ENCODE measurements at regions not wholly inside any gene's neighbourhood (a gene's known extent, or its start where the extent isn't known, plus 50 kb on each side); places are given as distances from the start of the nearest gene placed in this dataset.

GRCh38 chr3:95418251-95418650, 1355.4 kb downstream of the NSUN3 start:
- Mint-ChIP-seq H3K4me1 (ENCODE audit: low read depth) (no peaks in the 10 kb centered on the region), H3K36me3 (ENCODE audit: low read depth) (no peaks in the 10 kb centered on the region), H3K9me3 (peaks cover 21% of the 10 kb centered on the region), H3K27ac (no peak overlapping the region), H3K27me3 (ENCODE audit: low read depth) (no peaks in the 10 kb centered on the region), H3K4me3 (no peak overlapping the region)
- DNase-seq (ENCODE audit: low spot score), result no peak

- no peaks in the 10 kb centered on the region for H3K4me1 Mint-ChIP-seq (ENCODE audit: low read depth)
- no peak overlapping the region for H3K4me3 Mint-ChIP-seq
- H3K9me3 Mint-ChIP-seq, result peaks cover 22% of the 10 kb centered on the region
- no peak for DNase-seq (ENCODE audit: low spot score)
- no peak overlapping the region for H3K27ac Mint-ChIP-seq
- H3K36me3 Mint-ChIP-seq (ENCODE audit: low read depth), result no peaks in the 10 kb centered on the region
- H3K27me3 Mint-ChIP-seq (ENCODE audit: low read depth), result no peaks in the 10 kb centered on the region
These were observed 1361.4 kb downstream of the NSUN3 start for GRCh38 chr3:95424279-95424678.

GRCh38 chr3:95434491-95434890, 1371.6 kb downstream of the NSUN3 start:
- no peak for DNase-seq (ENCODE audit: low spot score)
- Mint-ChIP-seq H3K27me3 (ENCODE audit: low read depth) (no peaks in the 10 kb centered on the region), H3K9me3 (peaks cover 12% of the 10 kb centered on the region), H3K4me3 (no peak overlapping the region), H3K4me1 (ENCODE audit: low read depth) (no peaks in the 10 kb centered on the region), H3K36me3 (ENCODE audit: low read depth) (no peaks in the 10 kb centered on the region), H3K27ac (no peak overlapping the region)

GRCh38 chr3:95437409-95437808, 1374.5 kb downstream of the NSUN3 start:
- no peaks in the 10 kb centered on the region for H3K4me1 Mint-ChIP-seq (ENCODE audit: low read depth)
- H3K4me3 Mint-ChIP-seq, result no peak overlapping the region
- no peaks in the 10 kb centered on the region for H3K36me3 Mint-ChIP-seq (ENCODE audit: low read depth)
- peaks cover 15% of the 10 kb centered on the region for H3K9me3 Mint-ChIP-seq
- H3K27ac Mint-ChIP-seq, result no peak overlapping the region
- no peaks in the 10 kb centered on the region for H3K27me3 Mint-ChIP-seq (ENCODE audit: low read depth)
- no peak for DNase-seq (ENCODE audit: low spot score)

GRCh38 chr3:95438274-95438673, 1375.4 kb downstream of the NSUN3 start:
- no peaks in the 10 kb centered on the region for H3K36me3 Mint-ChIP-seq (ENCODE audit: low read depth)
- no peak for DNase-seq (ENCODE audit: low spot score)
- H3K4me1 Mint-ChIP-seq (ENCODE audit: low read depth), result no peaks in the 10 kb centered on the region
- no peak overlapping the region for H3K4me3 Mint-ChIP-seq
- peaks cover 15% of the 10 kb centered on the region for H3K9me3 Mint-ChIP-seq
- H3K27me3 Mint-ChIP-seq (ENCODE audit: low read depth), result no peaks in the 10 kb centered on the region
- no peak overlapping the region for H3K27ac Mint-ChIP-seq

GRCh38 chr3:95442766-95443165, 1371.6 kb upstream of the EPHA6 start:
- no peak for DNase-seq (ENCODE audit: low spot score)
- H3K27ac Mint-ChIP-seq, result no peak overlapping the region
- H3K36me3 Mint-ChIP-seq (ENCODE audit: low read depth), result no peaks in the 10 kb centered on the region
- peaks cover 15% of the 10 kb centered on the region for H3K9me3 Mint-ChIP-seq
- no peaks in the 10 kb centered on the region for H3K4me1 Mint-ChIP-seq (ENCODE audit: low read depth)
- H3K27me3 Mint-ChIP-seq (ENCODE audit: low read depth), result no peaks in the 10 kb centered on the region
- no peak overlapping the region for H3K4me3 Mint-ChIP-seq

GRCh38 chr3:95449841-95450240, 1364.6 kb upstream of the EPHA6 start:
- Mint-ChIP-seq H3K4me3 (no peak overlapping the region), H3K4me1 (ENCODE audit: low read depth) (no peaks in the 10 kb centered on the region), H3K9me3 (peaks cover 6% of the 10 kb centered on the region), H3K36me3 (ENCODE audit: low read depth) (no peaks in the 10 kb centered on the region), H3K27me3 (ENCODE audit: low read depth) (no peaks in the 10 kb centered on the region), H3K27ac (no peak overlapping the region)
- no peak for DNase-seq (ENCODE audit: low spot score)

- Mint-ChIP-seq H3K27ac (no peak overlapping the region), H3K4me1 (ENCODE audit: low read depth) (no peaks in the 10 kb centered on the region), H3K4me3 (no peak overlapping the region), H3K27me3 (ENCODE audit: low read depth) (no peaks in the 10 kb centered on the region), H3K36me3 (ENCODE audit: low read depth) (no peaks in the 10 kb centered on the region), H3K9me3 (peaks cover 12% of the 10 kb centered on the region)
- DNase-seq (ENCODE audit: low spot score), result no peak
These were observed 1361.2 kb upstream of the EPHA6 start for GRCh38 chr3:95453242-95453641.

- Mint-ChIP-seq H3K36me3 (ENCODE audit: low read depth) (no peaks in the 10 kb centered on the region), H3K27ac (no peak overlapping the region), H3K4me3 (no peak overlapping the region), H3K27me3 (ENCODE audit: low read depth) (no peaks in the 10 kb centered on the region), H3K9me3 (peaks cover 29% of the 10 kb centered on the region), H3K4me1 (ENCODE audit: low read depth) (no peaks in the 10 kb centered on the region)
- DNase-seq (ENCODE audit: low spot score), result no peak
These were observed 1357.6 kb upstream of the EPHA6 start for GRCh38 chr3:95456835-95457234.

GRCh38 chr3:95459706-95460105, 1354.7 kb upstream of the EPHA6 start:
- no peaks in the 10 kb centered on the region for H3K4me1 Mint-ChIP-seq (ENCODE audit: low read depth)
- no peaks in the 10 kb centered on the region for H3K27me3 Mint-ChIP-seq (ENCODE audit: low read depth)
- no peaks in the 10 kb centered on the region for H3K36me3 Mint-ChIP-seq (ENCODE audit: low read depth)
- peaks cover 40% of the 10 kb centered on the region for H3K9me3 Mint-ChIP-seq
- DNase-seq (ENCODE audit: low spot score), result no peak
- H3K4me3 Mint-ChIP-seq, result no peak overlapping the region
- no peak overlapping the region for H3K27ac Mint-ChIP-seq

- no peak overlapping the region for H3K4me3 Mint-ChIP-seq
These were observed 1354.1 kb upstream of the EPHA6 start for GRCh38 chr3:95460274-95460673.

GRCh38 chr3:95462161-95462560, 1352.2 kb upstream of the EPHA6 start:
- Mint-ChIP-seq H3K27ac (no peak overlapping the region), H3K4me3 (no peak overlapping the region), H3K27me3 (ENCODE audit: low read depth) (no peaks in the 10 kb centered on the region), H3K4me1 (ENCODE audit: low read depth) (no peaks in the 10 kb centered on the region), H3K9me3 (peaks cover 36% of the 10 kb centered on the region), H3K36me3 (ENCODE audit: low read depth) (no peaks in the 10 kb centered on the region)
- no peak for DNase-seq (ENCODE audit: low spot score)

More at GRCh38 chr3:95460274-95460673, 1354.1 kb upstream of the EPHA6 start:
- no peak for DNase-seq (ENCODE audit: low spot score)
- Mint-ChIP-seq H3K27ac (no peak overlapping the region), H3K36me3 (ENCODE audit: low read depth) (no peaks in the 10 kb centered on the region), H3K4me1 (ENCODE audit: low read depth) (no peaks in the 10 kb centered on the region), H3K27me3 (ENCODE audit: low read depth) (no peaks in the 10 kb centered on the region), H3K9me3 (peaks cover 40% of the 10 kb centered on the region)

GRCh38 chr3:95464346-95464745, 1350.0 kb upstream of the EPHA6 start:
- H3K27ac Mint-ChIP-seq, result no peak overlapping the region
- no peak overlapping the region for H3K4me3 Mint-ChIP-seq
- DNase-seq (ENCODE audit: low spot score), result no peak
- no peaks in the 10 kb centered on the region for H3K4me1 Mint-ChIP-seq (ENCODE audit: low read depth)
- H3K27me3 Mint-ChIP-seq (ENCODE audit: low read depth), result no peaks in the 10 kb centered on the region
- H3K36me3 Mint-ChIP-seq (ENCODE audit: low read depth), result no peaks in the 10 kb centered on the region
- H3K9me3 Mint-ChIP-seq, result peaks cover 49% of the 10 kb centered on the region

- Mint-ChIP-seq H3K36me3 (ENCODE audit: low read depth) (no peaks in the 10 kb centered on the region), H3K4me1 (ENCODE audit: low read depth) (no peaks in the 10 kb centered on the region), H3K9me3 (peaks cover 27% of the 10 kb centered on the region), H3K4me3 (no peak overlapping the region), H3K27ac (no peak overlapping the region), H3K27me3 (ENCODE audit: low read depth) (no peaks in the 10 kb centered on the region)
- no peak for DNase-seq (ENCODE audit: low spot score)
These were observed 1346.1 kb upstream of the EPHA6 start for GRCh38 chr3:95468331-95468730.

GRCh38 chr3:95474338-95474737, 1340.1 kb upstream of the EPHA6 start:
- Mint-ChIP-seq H3K4me3 (no peak overlapping the region), H3K27ac (no peak overlapping the region)
- DNase-seq (ENCODE audit: low spot score), result no peak

More at GRCh38 chr3:95474338-95474737, 1340.1 kb upstream of the EPHA6 start:
- Mint-ChIP-seq H3K9me3 (peaks cover 4% of the 10 kb centered on the region), H3K36me3 (ENCODE audit: low read depth) (no peaks in the 10 kb centered on the region), H3K27me3 (ENCODE audit: low read depth) (no peaks in the 10 kb centered on the region), H3K4me1 (ENCODE audit: low read depth) (no peaks in the 10 kb centered on the region)

Data from T-helper 2 cell treated with Interferon-gamma antibody and Interleukin-4, amounts not matched to agents 5 μg/mL and 100 μg/mL, for 36 hours (primary cell).